ENCODE measurements at regions not wholly inside any gene's neighbourhood (a gene's known extent, or its start where the extent isn't known, plus 50 kb on each side); places are given as distances from the start of the nearest gene placed in this dataset.

DNA sequence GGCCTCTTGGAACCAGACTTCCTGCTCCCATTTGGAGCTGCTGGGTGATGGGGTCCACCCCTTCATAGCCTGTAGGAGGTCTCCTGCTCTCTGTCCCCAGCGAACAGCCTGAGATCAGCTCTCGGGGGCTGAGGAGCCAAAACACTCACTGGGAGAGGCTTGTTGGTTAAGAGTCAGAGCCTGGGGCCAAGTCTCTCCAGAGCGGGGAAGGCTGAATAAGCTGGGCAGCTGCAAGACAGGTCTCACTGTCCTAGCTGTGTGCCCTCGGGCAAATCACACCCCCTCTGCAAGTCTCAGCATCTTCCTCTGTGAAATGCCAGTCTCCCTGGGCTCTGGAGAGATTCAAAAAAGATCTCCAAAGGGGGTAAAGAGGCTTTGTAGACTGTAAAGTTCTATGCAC is 174.6 kb downstream of the WSCD1 start:
- POLR2A ChIA-PET, result no interaction called here
- Mint-ChIP-seq H3K4me3 (no peak overlapping the region), H3K9me3 (no peaks in the 10 kb centered on the region), H3K27ac (no peak overlapping the region), H3K27me3 (peaks cover 32% of the 10 kb centered on the region), H3K36me3 (no peaks in the 10 kb centered on the region), H3K4me1 (ENCODE audit: low read depth) (no peaks in the 10 kb centered on the region)
- intact Hi-C loops (cut with micrococcal nuclease), result no loop called here
- CTCF ChIA-PET, result no interaction called here
- no peak for DNase-seq

DNA sequence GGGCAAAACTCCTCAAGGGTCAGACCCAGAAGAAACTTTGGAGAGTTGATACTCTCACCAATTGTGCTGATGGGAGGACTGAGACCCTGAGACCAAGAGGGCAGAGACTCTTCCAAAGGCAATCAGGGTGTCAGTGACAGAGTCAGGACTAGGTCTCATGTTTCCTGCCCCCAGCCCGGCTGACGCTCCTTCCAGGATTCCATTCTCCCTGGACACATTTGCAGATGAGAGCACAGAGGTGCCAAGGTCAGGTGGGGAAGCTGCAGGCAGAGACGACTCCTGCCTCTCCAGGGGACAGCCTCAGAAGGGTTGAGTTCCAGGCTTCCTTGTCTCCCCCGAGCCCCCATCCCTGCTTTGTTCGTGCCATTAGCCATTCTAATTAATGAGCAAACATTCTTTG is 174.1 kb downstream of the WSCD1 start:
- no peaks in the 10 kb centered on the region for H3K9me3 Mint-ChIP-seq

GRCh38 chr17:6243186-6243585 is 173.0 kb downstream of the WSCD1 start:
- peaks cover 26% of the 10 kb centered on the region for H3K27me3 Mint-ChIP-seq
- no peaks in the 10 kb centered on the region for H3K4me1 Mint-ChIP-seq (ENCODE audit: low read depth)
- H3K36me3 Mint-ChIP-seq, result no peaks in the 10 kb centered on the region
- no peak overlapping the region for H3K4me3 Mint-ChIP-seq
- POLR2A ChIA-PET, result no interaction called here
- H3K9me3 Mint-ChIP-seq, result no peaks in the 10 kb centered on the region
- no peak overlapping the region for H3K27ac Mint-ChIP-seq
- CTCF ChIA-PET, result no interaction called here
- DNase-seq, result no peak
- intact Hi-C loops (cut with micrococcal nuclease), result no loop called here

More for the DNA sequence above, 174.1 kb downstream of the WSCD1 start:
- Mint-ChIP-seq H3K4me3 (no peak overlapping the region), H3K27me3 (peaks cover 28% of the 10 kb centered on the region), H3K27ac (no peak overlapping the region), H3K4me1 (ENCODE audit: low read depth) (no peaks in the 10 kb centered on the region), H3K36me3 (no peaks in the 10 kb centered on the region)
- intact Hi-C loops (cut with micrococcal nuclease), result no loop called here
- CTCF ChIA-PET, result no interaction called here
- POLR2A ChIA-PET, result no interaction called here
- DNase-seq, result no peak

DNA sequence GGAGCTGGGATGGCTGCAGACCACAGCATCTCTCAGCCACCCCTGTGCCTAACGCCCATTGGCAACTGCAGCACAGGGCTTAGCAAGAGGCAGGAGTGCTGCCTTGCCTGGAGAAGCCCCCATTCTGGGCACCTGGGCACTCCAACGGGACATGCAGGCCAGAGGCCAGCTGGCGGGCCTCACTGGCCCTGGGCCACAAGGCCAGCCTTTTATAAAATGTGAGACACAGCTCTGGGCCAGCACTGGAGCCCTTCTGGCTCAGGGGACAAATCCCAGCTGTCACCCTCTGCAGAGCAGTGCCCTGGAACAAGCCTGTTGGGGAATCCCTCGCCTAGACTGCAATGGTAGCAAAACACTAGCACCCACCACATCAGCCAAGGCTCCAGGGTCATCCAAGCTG is 171.8 kb downstream of the WSCD1 start:
- H3K9me3 Mint-ChIP-seq, result no peaks in the 10 kb centered on the region
- ChIA-PET CTCF (no interaction called here), POLR2A (no interaction called here)
- no peaks in the 10 kb centered on the region for H3K36me3 Mint-ChIP-seq
- no peak overlapping the region for H3K27ac Mint-ChIP-seq
- no peak overlapping the region for H3K4me3 Mint-ChIP-seq
- no peak for DNase-seq
- intact Hi-C loops (cut with micrococcal nuclease), result no loop called here
- H3K27me3 Mint-ChIP-seq, result peaks cover 31% of the 10 kb centered on the region
- no peaks in the 10 kb centered on the region for H3K4me1 Mint-ChIP-seq (ENCODE audit: low read depth)

DNA sequence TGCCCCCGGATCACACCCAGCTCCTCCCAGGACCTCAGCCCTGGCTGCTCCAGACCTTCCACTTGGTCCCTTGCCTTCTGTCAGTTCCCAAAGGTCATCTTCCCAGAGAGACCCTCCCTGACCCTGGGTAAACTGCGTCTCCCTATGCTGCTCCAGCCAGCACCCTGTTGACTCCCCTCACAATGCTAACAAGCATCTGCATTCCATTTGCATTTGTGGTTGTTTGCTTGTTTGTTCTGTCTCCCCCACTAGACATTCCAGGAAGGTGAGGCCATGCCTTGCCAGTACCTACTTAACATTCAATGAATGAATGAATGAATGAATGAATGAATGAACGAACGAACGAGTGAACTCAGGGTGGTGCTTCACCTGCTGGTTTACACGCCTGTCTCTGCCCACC is 171.2 kb downstream of the WSCD1 start:
- no peak for DNase-seq
- ChIA-PET CTCF (no interaction called here), POLR2A (no interaction called here)
- no peaks in the 10 kb centered on the region for H3K9me3 Mint-ChIP-seq
- H3K27ac Mint-ChIP-seq, result no peak overlapping the region
- intact Hi-C loops (cut with micrococcal nuclease), result no loop called here
- H3K4me1 Mint-ChIP-seq (ENCODE audit: low read depth), result no peaks in the 10 kb centered on the region
- H3K27me3 Mint-ChIP-seq, result peaks cover 35% of the 10 kb centered on the region
- no peak overlapping the region for H3K4me3 Mint-ChIP-seq
- no peaks in the 10 kb centered on the region for H3K36me3 Mint-ChIP-seq

- DNase-seq, result no peak
- POLR2A ChIA-PET, result no interaction called here
- no peak overlapping the region for H3K4me3 Mint-ChIP-seq
- H3K36me3 Mint-ChIP-seq, result no peaks in the 10 kb centered on the region
- CTCF ChIA-PET, result no interaction called here
- peaks cover 36% of the 10 kb centered on the region for H3K27me3 Mint-ChIP-seq
- intact Hi-C loops (cut with micrococcal nuclease), result no loop called here
- H3K27ac Mint-ChIP-seq, result no peak overlapping the region
- no peaks in the 10 kb centered on the region for H3K4me1 Mint-ChIP-seq (ENCODE audit: low read depth)
- no peaks in the 10 kb centered on the region for H3K9me3 Mint-ChIP-seq
These were observed 170.4 kb downstream of the WSCD1 start for GRCh38 chr17:6240601-6241000.

- no peaks in the 10 kb centered on the region for H3K9me3 Mint-ChIP-seq
- no peak overlapping the region for H3K27ac Mint-ChIP-seq
- no peak for DNase-seq
- intact Hi-C loops (cut with micrococcal nuclease), result no loop called here
- POLR2A ChIA-PET, result no interaction called here
- CTCF ChIA-PET, result no interaction called here
- H3K36me3 Mint-ChIP-seq, result no peaks in the 10 kb centered on the region
- no peak overlapping the region for H3K4me3 Mint-ChIP-seq
- no peaks in the 10 kb centered on the region for H3K4me1 Mint-ChIP-seq (ENCODE audit: low read depth)
- peaks cover 36% of the 10 kb centered on the region for H3K27me3 Mint-ChIP-seq
These were observed 169.8 kb downstream of the WSCD1 start for GRCh38 chr17:6240001-6240400.

GRCh38 chr17:6239241-6239798 is 169.1 kb downstream of the WSCD1 start:
- POLR2A ChIA-PET, result no interaction called here

GRCh38 chr17:6233856-6234255 is 163.7 kb downstream of the WSCD1 start:
- no peak for DNase-seq
- no peak overlapping the region for H3K4me3 Mint-ChIP-seq
- no peaks in the 10 kb centered on the region for H3K36me3 Mint-ChIP-seq
- CTCF ChIA-PET, result no interaction called here
- no peaks in the 10 kb centered on the region for H3K9me3 Mint-ChIP-seq
- H3K4me1 Mint-ChIP-seq (ENCODE audit: low read depth), result no peaks in the 10 kb centered on the region
- POLR2A ChIA-PET, result no interaction called here
- no peak overlapping the region for H3K27ac Mint-ChIP-seq
- H3K27me3 Mint-ChIP-seq, result peaks cover 17% of the 10 kb centered on the region
- intact Hi-C loops (cut with micrococcal nuclease), result no loop called here

More at GRCh38 chr17:6239241-6239798, 169.1 kb downstream of the WSCD1 start:
- no peaks in the 10 kb centered on the region for H3K4me1 Mint-ChIP-seq (ENCODE audit: low read depth)
- H3K27me3 Mint-ChIP-seq, result peaks cover 35% of the 10 kb centered on the region
- intact Hi-C loops (cut with micrococcal nuclease), result no loop called here
- no peaks in the 10 kb centered on the region for H3K9me3 Mint-ChIP-seq
- H3K36me3 Mint-ChIP-seq, result no peaks in the 10 kb centered on the region
- CTCF ChIA-PET, result no interaction called here
- DNase-seq, result no peak
- H3K4me3 Mint-ChIP-seq, result no peak overlapping the region
- no peak overlapping the region for H3K27ac Mint-ChIP-seq

DNA sequence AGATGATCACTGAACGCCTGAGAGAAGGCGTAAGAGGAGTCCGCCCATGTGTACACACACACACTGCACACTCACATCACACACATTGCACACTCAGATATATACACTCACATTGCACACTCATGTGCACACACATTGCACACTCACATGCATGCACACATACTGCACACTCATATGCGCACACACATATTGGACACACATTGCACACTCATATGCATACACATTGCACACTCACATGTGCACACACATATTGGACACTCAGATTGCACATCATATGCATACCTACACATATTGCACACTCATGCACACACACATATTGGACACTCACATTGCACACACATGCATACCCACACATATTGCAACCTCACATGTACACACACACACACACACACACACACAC is 163.2 kb downstream of the WSCD1 start:
- Mint-ChIP-seq H3K4me3 (no peak overlapping the region), H3K27ac (no peak overlapping the region), H3K27me3 (peaks cover 17% of the 10 kb centered on the region), H3K36me3 (no peaks in the 10 kb centered on the region), H3K9me3 (no peaks in the 10 kb centered on the region), H3K4me1 (ENCODE audit: low read depth) (no peaks in the 10 kb centered on the region)
- POLR2A ChIA-PET, result no interaction called here
- no peak for DNase-seq
- intact Hi-C loops (cut with micrococcal nuclease), result no loop called here
- CTCF ChIA-PET, result no interaction called here

- H3K4me3 Mint-ChIP-seq, result no peak overlapping the region
- ChIA-PET POLR2A (no interaction called here), CTCF (no interaction called here)
- H3K27ac Mint-ChIP-seq, result no peak overlapping the region
- DNase-seq, result no peak
- no peaks in the 10 kb centered on the region for H3K4me1 Mint-ChIP-seq (ENCODE audit: low read depth)
- peaks cover 15% of the 10 kb centered on the region for H3K27me3 Mint-ChIP-seq
- no peaks in the 10 kb centered on the region for H3K36me3 Mint-ChIP-seq
- intact Hi-C loops (cut with micrococcal nuclease), result no loop called here
- H3K9me3 Mint-ChIP-seq, result no peaks in the 10 kb centered on the region
These were observed 162.5 kb downstream of the WSCD1 start for GRCh38 chr17:6232732-6233101.

DNA sequence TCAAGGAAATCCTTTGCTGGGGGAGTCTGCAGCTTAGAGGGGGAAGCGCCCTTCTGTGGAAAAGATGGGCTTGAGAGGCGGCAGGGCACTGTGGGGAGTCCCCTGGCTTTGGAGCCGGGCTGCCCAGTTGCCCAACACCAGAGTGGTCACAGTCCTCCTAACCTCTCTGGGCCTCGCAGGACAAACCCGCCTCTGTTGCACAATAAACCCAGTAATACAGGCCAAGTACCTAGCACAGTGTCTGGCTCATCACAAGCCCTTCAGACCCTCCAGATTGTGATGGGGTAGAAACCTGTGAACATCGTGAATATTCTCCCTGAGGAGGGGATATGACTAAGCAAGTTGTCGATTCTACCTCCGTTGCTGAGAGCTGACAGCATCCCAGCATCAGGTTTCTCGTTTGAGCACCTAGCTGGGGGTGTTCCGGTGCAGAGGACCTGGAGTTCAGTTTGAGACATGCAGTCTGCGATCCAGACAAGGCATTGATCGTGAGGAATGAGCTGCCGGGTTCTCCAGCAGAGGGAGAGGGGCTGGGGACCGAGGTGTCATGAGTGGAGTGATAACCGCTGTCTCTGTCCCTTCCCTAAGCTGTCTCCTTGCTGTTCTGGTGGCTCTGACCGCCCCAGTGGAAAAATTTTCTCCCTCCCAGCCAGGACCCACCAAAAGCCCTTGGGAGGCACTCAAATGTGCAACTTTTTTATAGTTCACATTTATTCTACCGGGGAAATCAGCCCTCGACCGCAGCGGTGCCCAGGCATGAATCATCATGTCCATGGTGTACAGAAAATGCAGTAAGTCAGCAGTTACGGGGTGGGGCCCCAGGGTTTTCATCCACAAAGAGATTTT is 161.9 kb downstream of the WSCD1 start:
- Mint-ChIP-seq H3K4me1 (ENCODE audit: low read depth) (no peaks in the 10 kb centered on the region), H3K9me3 (no peaks in the 10 kb centered on the region), H3K27me3 (peaks cover 12% of the 10 kb centered on the region), H3K36me3 (no peaks in the 10 kb centered on the region), H3K27ac (no peak overlapping the region), H3K4me3 (no peak overlapping the region)
- no peak for DNase-seq
- ChIA-PET CTCF (no interaction called here), POLR2A (no interaction called here)
- intact Hi-C loops (cut with micrococcal nuclease), result no loop called here

DNA sequence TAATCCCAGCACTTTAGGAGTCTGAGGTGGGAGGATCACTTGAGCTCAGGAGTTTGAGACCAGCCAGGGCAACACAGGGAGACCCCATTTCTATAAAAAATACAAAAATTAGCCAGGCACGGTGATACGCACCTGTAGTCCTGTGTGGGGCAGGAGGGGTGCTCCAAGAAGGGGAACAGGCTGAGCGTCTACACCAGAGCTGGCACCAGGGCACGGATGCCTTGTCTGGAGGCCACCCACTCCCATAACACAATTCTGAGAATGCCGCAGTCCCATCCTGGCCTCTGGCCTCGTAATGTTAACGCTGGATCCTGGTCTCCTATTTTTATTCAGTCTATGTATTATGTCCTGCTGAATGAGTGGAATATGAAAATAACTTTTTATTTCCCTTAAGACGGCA is 161.3 kb downstream of the WSCD1 start:
- intact Hi-C loops (cut with micrococcal nuclease), result no loop called here
- peaks cover 7% of the 10 kb centered on the region for H3K27me3 Mint-ChIP-seq
- no peaks in the 10 kb centered on the region for H3K4me1 Mint-ChIP-seq (ENCODE audit: low read depth)
- POLR2A ChIA-PET, result no interaction called here
- H3K4me3 Mint-ChIP-seq, result no peak overlapping the region
- no peaks in the 10 kb centered on the region for H3K36me3 Mint-ChIP-seq
- H3K27ac Mint-ChIP-seq, result no peak overlapping the region
- no peaks in the 10 kb centered on the region for H3K9me3 Mint-ChIP-seq
- no peak for DNase-seq
- CTCF ChIA-PET, result no interaction called here

All from activated CD4-positive, alpha-beta memory T cell treated with anti-CD3 and anti-CD28 coated beads for 36 hours (primary cell).